ENCODE measurements at regions not wholly inside any gene's neighbourhood (a gene's known extent, or its start where the extent isn't known, plus 50 kb on each side); places are given as distances from the start of the nearest gene placed in this dataset.
"Not testable (repeated sequence)": the region's sequence is repeated elsewhere in the genome, so short reads cannot be mapped to it uniquely, and the experiment has no call there.

DNA sequence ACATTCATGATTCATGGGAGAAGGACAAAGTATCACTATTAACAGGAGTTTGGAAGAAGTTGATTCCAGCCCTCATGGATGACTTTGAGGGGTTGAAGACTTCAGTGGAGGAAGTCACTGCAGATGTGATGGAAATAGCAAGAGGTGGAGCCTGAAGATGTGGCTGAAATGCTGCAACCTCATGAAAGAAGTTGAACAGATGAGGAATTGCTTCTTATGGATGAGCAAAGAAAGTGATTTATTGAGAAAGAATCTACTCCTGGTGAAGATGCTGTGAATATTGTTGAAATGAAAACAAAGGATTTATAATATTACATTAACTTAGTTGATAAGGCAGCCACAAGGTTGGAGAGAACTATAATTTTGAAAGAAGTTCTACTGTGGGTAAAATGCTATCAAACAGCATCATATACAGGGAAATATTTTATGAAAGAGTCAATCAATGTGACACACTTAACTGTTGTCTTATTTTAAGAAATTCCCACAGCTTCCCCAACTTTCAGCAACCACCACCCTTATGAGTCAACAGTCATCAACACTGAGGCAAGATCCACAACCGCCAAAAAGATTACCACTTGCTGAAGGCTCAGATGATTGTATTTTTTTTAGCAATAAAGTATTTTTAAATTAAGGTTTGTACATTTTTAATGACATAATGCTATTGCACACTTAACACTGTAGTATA, 302.6 kb downstream of the CBLL2 start:
- intact Hi-C loops (cut with micrococcal nuclease), result no loop called here
- Mint-ChIP-seq H3K9me3 (no peaks in the 10 kb centered on the region), H3K27me3 (ENCODE audit: low read depth) (no peaks in the 10 kb centered on the region), H3K4me3 (no peak overlapping the region), H3K27ac (no peak overlapping the region), H3K4me1 (ENCODE audit: low read depth) (no peaks in the 10 kb centered on the region), H3K36me3 (ENCODE audit: low read depth) (no peaks in the 10 kb centered on the region)
- no peak for DNase-seq
- CTCF ChIA-PET, result no interaction called here

GRCh38 chrX:22577181-22577580, 304.5 kb downstream of the CBLL2 start:
- intact Hi-C loops (cut with micrococcal nuclease), result no loop called here
- H3K4me1 Mint-ChIP-seq (ENCODE audit: low read depth), result no peaks in the 10 kb centered on the region
- H3K36me3 Mint-ChIP-seq (ENCODE audit: low read depth), result no peaks in the 10 kb centered on the region
- CTCF ChIA-PET, result no interaction called here
- H3K27me3 Mint-ChIP-seq (ENCODE audit: low read depth), result no peaks in the 10 kb centered on the region
- H3K4me3 Mint-ChIP-seq, result no peak overlapping the region
- peaks cover 2% of the 10 kb centered on the region for H3K9me3 Mint-ChIP-seq
- DNase-seq, result no peak
- H3K27ac Mint-ChIP-seq, result no peak overlapping the region

DNA sequence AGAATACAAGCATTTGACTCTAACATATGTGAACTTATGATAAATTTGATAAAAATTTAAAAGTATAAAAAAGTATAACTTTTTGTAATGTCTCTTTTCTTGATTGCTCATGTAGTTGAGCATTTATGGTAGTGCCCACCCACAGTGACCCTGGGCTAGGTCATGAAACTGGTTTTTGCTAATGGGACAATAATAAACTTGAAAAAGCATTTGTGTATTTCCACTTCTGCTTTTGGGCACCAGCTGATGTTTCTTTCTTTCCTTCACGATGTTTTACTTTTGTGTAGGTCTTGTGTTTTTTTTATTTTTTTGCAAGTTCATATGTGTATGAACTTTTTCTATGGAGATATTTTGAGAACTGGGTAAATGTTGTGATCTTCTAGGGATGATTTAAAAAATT, 313.1 kb downstream of the CBLL2 start:
- no peak overlapping the region for H3K4me3 Mint-ChIP-seq
- no peak overlapping the region for H3K27ac Mint-ChIP-seq
- H3K27me3 Mint-ChIP-seq (ENCODE audit: low read depth), result no peaks in the 10 kb centered on the region
- H3K4me1 Mint-ChIP-seq (ENCODE audit: low read depth), result no peaks in the 10 kb centered on the region
- CTCF ChIA-PET, result interaction anchor here (0.6 kb wide), 1 partner anchor 15 kb away, joined by 3 read pairs; no protein-coding TSS in a partner anchor
- H3K9me3 Mint-ChIP-seq, result peaks cover 3% of the 10 kb centered on the region
- no peaks in the 10 kb centered on the region for H3K36me3 Mint-ChIP-seq (ENCODE audit: low read depth)
- intact Hi-C loops (cut with micrococcal nuclease), result no loop called here
- no peak for DNase-seq

DNA sequence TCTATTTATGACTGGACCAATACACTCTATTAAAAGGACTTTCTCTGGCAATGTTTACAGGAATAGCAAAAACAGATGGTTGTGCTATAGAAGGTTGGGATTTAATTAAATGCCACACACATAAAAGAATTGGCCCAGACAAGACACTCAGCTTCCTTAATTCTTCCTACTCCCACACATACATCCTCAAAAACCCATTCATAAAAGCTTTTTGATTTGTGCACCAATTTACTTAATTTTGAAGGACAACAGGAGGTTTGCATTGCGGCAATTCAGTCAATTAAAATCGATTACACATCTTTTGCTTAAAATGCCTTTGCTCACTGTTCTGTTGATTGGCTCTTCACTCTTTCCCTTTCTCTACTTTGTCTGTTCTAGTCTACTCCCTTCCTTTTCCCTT, 317.1 kb downstream of the CBLL2 start:
- Mint-ChIP-seq H3K27ac (no peak overlapping the region), H3K36me3 (ENCODE audit: low read depth) (no peaks in the 10 kb centered on the region), H3K4me1 (ENCODE audit: low read depth) (no peaks in the 10 kb centered on the region), H3K27me3 (ENCODE audit: low read depth) (no peaks in the 10 kb centered on the region), H3K4me3 (no peak overlapping the region), H3K9me3 (peaks cover 2% of the 10 kb centered on the region)
- intact Hi-C loops (cut with micrococcal nuclease), result no loop called here
- CTCF ChIA-PET, result no interaction called here
- no peak for DNase-seq

- no peak for DNase-seq
- CTCF ChIA-PET, result no interaction called here
- intact Hi-C loops (cut with micrococcal nuclease), result no loop called here
- H3K4me3 Mint-ChIP-seq, result no peak overlapping the region
- H3K27me3 Mint-ChIP-seq (ENCODE audit: low read depth), result no peaks in the 10 kb centered on the region
- H3K4me1 Mint-ChIP-seq (ENCODE audit: low read depth), result no peaks in the 10 kb centered on the region
- H3K36me3 Mint-ChIP-seq (ENCODE audit: low read depth), result no peaks in the 10 kb centered on the region
- H3K9me3 Mint-ChIP-seq, result peaks cover 2% of the 10 kb centered on the region
- H3K27ac Mint-ChIP-seq, result no peak overlapping the region
These were observed 322.1 kb downstream of the CBLL2 start for GRCh38 chrX:22594766-22595165.

GRCh38 chrX:22603060-22603459, 330.3 kb downstream of the CBLL2 start:
- no peak for DNase-seq
- H3K9me3 Mint-ChIP-seq, result peaks cover 2% of the 10 kb centered on the region
- H3K36me3 Mint-ChIP-seq (ENCODE audit: low read depth), result no peaks in the 10 kb centered on the region
- no peak overlapping the region for H3K4me3 Mint-ChIP-seq
- H3K27ac Mint-ChIP-seq, result no peak overlapping the region
- H3K27me3 Mint-ChIP-seq (ENCODE audit: low read depth), result no peaks in the 10 kb centered on the region
- CTCF ChIA-PET, result no interaction called here
- H3K4me1 Mint-ChIP-seq (ENCODE audit: low read depth), result no peaks in the 10 kb centered on the region
- intact Hi-C loops (cut with micrococcal nuclease), result no loop called here

- H3K36me3 Mint-ChIP-seq (ENCODE audit: low read depth); H3K4me3 Mint-ChIP-seq; H3K27ac Mint-ChIP-seq; H3K27me3 Mint-ChIP-seq (ENCODE audit: low read depth); DNase-seq; H3K4me1 Mint-ChIP-seq (ENCODE audit: low read depth); intact Hi-C loops (cut with micrococcal nuclease); CTCF ChIA-PET; H3K9me3 Mint-ChIP-seq: not testable (repeated sequence)
These were observed 336.7 kb downstream of the CBLL2 start for GRCh38 chrX:22609452-22609851.

GRCh38 chrX:22616867-22617266, 344.2 kb downstream of the CBLL2 start:
- Mint-ChIP-seq H3K4me1 (ENCODE audit: low read depth) (no peaks in the 10 kb centered on the region), H3K36me3 (ENCODE audit: low read depth) (no peaks in the 10 kb centered on the region), H3K27ac (no peak overlapping the region), H3K9me3 (no peaks in the 10 kb centered on the region), H3K27me3 (ENCODE audit: low read depth) (no peaks in the 10 kb centered on the region), H3K4me3 (no peak overlapping the region)
- CTCF ChIA-PET, result no interaction called here
- DNase-seq, result no peak
- intact Hi-C loops (cut with micrococcal nuclease), result no loop called here

GRCh38 chrX:22627576-22627975, 354.9 kb downstream of the CBLL2 start:
- H3K36me3 Mint-ChIP-seq (ENCODE audit: low read depth), result no peaks in the 10 kb centered on the region
- H3K4me3 Mint-ChIP-seq, result no peak overlapping the region
- H3K27me3 Mint-ChIP-seq (ENCODE audit: low read depth), result no peaks in the 10 kb centered on the region
- intact Hi-C loops (cut with micrococcal nuclease), result no loop called here
- DNase-seq, result no peak
- H3K9me3 Mint-ChIP-seq, result no peaks in the 10 kb centered on the region
- CTCF ChIA-PET, result no interaction called here
- no peak overlapping the region for H3K27ac Mint-ChIP-seq
- H3K4me1 Mint-ChIP-seq (ENCODE audit: low read depth), result no peaks in the 10 kb centered on the region

- Mint-ChIP-seq H3K4me1 (ENCODE audit: low read depth) (no peaks in the 10 kb centered on the region), H3K27me3 (ENCODE audit: low read depth) (no peaks in the 10 kb centered on the region), H3K36me3 (ENCODE audit: low read depth) (no peaks in the 10 kb centered on the region), H3K27ac (no peak overlapping the region), H3K9me3 (no peaks in the 10 kb centered on the region), H3K4me3 (no peak overlapping the region)
- CTCF ChIA-PET, result no interaction called here
- intact Hi-C loops (cut with micrococcal nuclease), result no loop called here
- DNase-seq, result no peak
These were observed 355.6 kb downstream of the CBLL2 start for GRCh38 chrX:22628275-22628674.

GRCh38 chrX:22629105-22629725, 356.5 kb downstream of the CBLL2 start:
- Mint-ChIP-seq H3K4me1 (ENCODE audit: low read depth) (no peaks in the 10 kb centered on the region), H3K4me3 (no peak overlapping the region), H3K9me3 (no peaks in the 10 kb centered on the region), H3K36me3 (ENCODE audit: low read depth) (no peaks in the 10 kb centered on the region), H3K27ac (no peak overlapping the region), H3K27me3 (ENCODE audit: low read depth) (no peaks in the 10 kb centered on the region)
- DNase-seq, result no peak
- intact Hi-C loops (cut with micrococcal nuclease), result no loop called here
- CTCF ChIA-PET, result no interaction called here

DNA sequence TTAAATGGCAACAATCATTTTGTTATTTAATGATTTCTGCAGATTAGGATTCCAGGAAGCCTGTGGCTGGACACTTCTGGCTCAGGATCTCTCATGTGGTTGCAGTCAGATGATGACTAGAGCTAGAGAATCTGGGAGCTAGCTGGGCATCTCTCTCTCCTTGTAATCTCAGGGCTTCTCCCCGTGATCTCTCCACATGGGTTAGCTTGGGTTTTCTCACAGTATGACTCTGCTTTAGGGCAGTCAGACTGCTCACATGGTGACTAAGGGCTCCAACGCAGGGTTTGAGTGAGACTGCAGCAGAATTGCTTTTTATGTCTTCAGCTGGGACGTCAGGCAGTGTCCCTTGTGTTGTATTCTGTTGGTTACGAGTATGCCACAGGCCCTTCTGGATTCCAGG, 361.4 kb downstream of the CBLL2 start:
- H3K36me3 Mint-ChIP-seq (ENCODE audit: low read depth), result no peaks in the 10 kb centered on the region
- no peaks in the 10 kb centered on the region for H3K4me1 Mint-ChIP-seq (ENCODE audit: low read depth)
- no peak overlapping the region for H3K27ac Mint-ChIP-seq
- no peaks in the 10 kb centered on the region for H3K27me3 Mint-ChIP-seq (ENCODE audit: low read depth)
- CTCF ChIA-PET, result no interaction called here
- DNase-seq, result no peak
- H3K4me3 Mint-ChIP-seq, result no peak overlapping the region
- H3K9me3 Mint-ChIP-seq, result no peaks in the 10 kb centered on the region
- intact Hi-C loops (cut with micrococcal nuclease), result no loop called here

GRCh38 chrX:22634751-22635150, 362.0 kb downstream of the CBLL2 start:
- intact Hi-C loops (cut with micrococcal nuclease), result no loop called here
- CTCF ChIA-PET, result no interaction called here
- DNase-seq, result no peak
- Mint-ChIP-seq H3K9me3 (no peaks in the 10 kb centered on the region), H3K27ac (no peak overlapping the region), H3K27me3 (ENCODE audit: low read depth) (no peaks in the 10 kb centered on the region), H3K4me3 (no peak overlapping the region), H3K4me1 (ENCODE audit: low read depth) (no peaks in the 10 kb centered on the region), H3K36me3 (ENCODE audit: low read depth) (no peaks in the 10 kb centered on the region)
